CD14-positive monocyte (primary cell): ENCODE measurements at regions not wholly inside any gene's neighbourhood (a gene's known extent, or its start where the extent isn't known, plus 50 kb on each side); places are given as distances from the start of the nearest gene placed in this dataset.

Experiments used
- DNase-seq, 3 donors: peaks; one replicate each; pipeline ENCODE4 v3.0.0-alpha.2; 2011 to 2022
- H2AFZ ChIP-seq: 2 replicates; pipeline ENCODE4 v1.6.0; 2012; ENCODE audit warnings: mild to moderate bottlenecking, low read depth, low read length, inconsistent platforms; ENCODE audit not compliant: insufficient read depth, poor library complexity, severe bottlenecking
- H3K27ac ChIP-seq, 2 donors: 1 replicate in 1 of 2; 2 replicates in 1 of 2; pipeline ENCODE4 v1.5.1; 2012 to 2013; ENCODE audit warnings: low read length in 2 of 2, control low read depth in 1 of 2, inconsistent platforms in 1 of 2, low read depth in 1 of 2, mild to moderate bottlenecking in 1 of 2
- H3K27me3 ChIP-seq, 2 donors: one replicate each; pipeline versions ENCODE4 v1.6.0 to v1.6.1; 2011 to 2013; ENCODE audit warnings: low read length in 2 of 2; ENCODE audit not compliant: control insufficient read depth in 2 of 2, insufficient read depth in 2 of 2
- H3K36me3 ChIP-seq, 2 donors: replicated peaks in 1 of 2; 1 replicate in 1 of 2; 2 replicates in 1 of 2; pipeline versions ENCODE4 v1.5.1 to v1.6.1; 2012 to 2013; ENCODE audit warnings: low read length in 2 of 2, control low read depth in 1 of 2, inconsistent platforms in 1 of 2, mild to moderate bottlenecking in 1 of 2; ENCODE audit not compliant: insufficient read depth in 2 of 2, control insufficient read depth in 1 of 2
- H3K4me1 ChIP-seq, 2 donors: 1 replicate in 1 of 2; 2 replicates in 1 of 2; pipeline versions ENCODE4 v1.5.1 to v1.6.1; 2012 to 2013; ENCODE audit warnings: low read length in 2 of 2, control low read depth in 1 of 2, inconsistent platforms in 1 of 2, mild to moderate bottlenecking in 1 of 2, moderate library complexity in 1 of 2; ENCODE audit not compliant: insufficient read depth in 2 of 2, control insufficient read depth in 1 of 2
- H3K4me2 ChIP-seq: replicated peaks from 2 replicates; pipeline ENCODE3; 2012; ENCODE audit warnings: low read length, moderate library complexity, mild to moderate bottlenecking; ENCODE audit not compliant: poor library complexity, severe bottlenecking; ENCODE audit errors: extremely low read depth
- H3K4me3 ChIP-seq, 3 experiments: fragments of 200-600 bp in 1 of 3; sonication (generic) in 1 of 3; replicated peaks in 1 of 3; 1 replicate in 2 of 3; 2 replicates in 1 of 3; pipeline ENCODE4 v1.5.1; 2011 to 2013; ENCODE audit warnings: low read length in 3 of 3, mild to moderate bottlenecking in 3 of 3, control low read depth in 2 of 3, low read depth in 2 of 3, inconsistent platforms in 1 of 3, moderate library complexity in 1 of 3
- H3K79me2 ChIP-seq: 2 replicates; pipeline ENCODE4 v1.6.0; 2012; ENCODE audit warnings: mild to moderate bottlenecking, control low read depth, inconsistent platforms, low read length, moderate library complexity; ENCODE audit not compliant: insufficient read depth
- H3K9ac ChIP-seq: 2 replicates; pipeline ENCODE4 v1.6.0; 2017; ENCODE audit warnings: low read length, mild to moderate bottlenecking; ENCODE audit not compliant: insufficient read depth, poor library complexity, severe bottlenecking
- H3K9me3 ChIP-seq, 2 donors: replicated peaks in 1 of 2; 1 replicate in 1 of 2; 2 replicates in 1 of 2; pipeline versions ENCODE4 v1.5.1 to v1.6.1; 2012 to 2013; ENCODE audit warnings: low read length in 2 of 2, control low read depth in 1 of 2; ENCODE audit not compliant: control insufficient read depth in 1 of 2, insufficient read depth in 1 of 2
- H4K20me1 ChIP-seq: 2 replicates; pipeline ENCODE4 v1.6.0; 2012; ENCODE audit warnings: mild to moderate bottlenecking, low read length, control low read depth, moderate library complexity; ENCODE audit not compliant: insufficient read depth
- H3K27ac Mint-ChIP-seq, 7 donors: one replicate each; pipeline ENCODE4 v1.8.0; 2020; ENCODE audit warnings: mild to moderate bottlenecking in 7 of 7, mixed read lengths in 7 of 7, moderate library complexity in 6 of 7, inconsistent platforms in 2 of 7
- H3K27me3 Mint-ChIP-seq, 3 donors: one replicate each; pipeline ENCODE4 v1.8.0; 2021 to 2022; ENCODE audit warnings: low read depth in 3 of 3, mild to moderate bottlenecking in 3 of 3, mixed read lengths in 3 of 3, moderate library complexity in 3 of 3, inconsistent platforms in 1 of 3
- H3K36me3 Mint-ChIP-seq, 2 donors: one replicate each; pipeline ENCODE4 v1.8.0; 2020; ENCODE audit warnings: mixed read lengths in 2 of 2, inconsistent platforms in 1 of 2, mild to moderate bottlenecking in 1 of 2
- H3K4me1 Mint-ChIP-seq: one replicate; pipeline ENCODE4 v1.8.0; 2020; ENCODE audit warnings: mild to moderate bottlenecking, mixed read lengths
- H3K4me3 Mint-ChIP-seq, 2 donors: one replicate each; pipeline ENCODE4 v1.8.0; 2020; ENCODE audit warnings: mild to moderate bottlenecking in 2 of 2, mixed read lengths in 2 of 2, moderate library complexity in 1 of 2
- H3K9me3 Mint-ChIP-seq, 7 donors: one replicate each; pipeline ENCODE4 v1.8.0; 2020 to 2022; ENCODE audit warnings: mixed read lengths in 7 of 7, mild to moderate bottlenecking in 6 of 7, moderate library complexity in 6 of 7, inconsistent platforms in 2 of 7
- WGBS: methylation state at CpG from one replicate; pipeline ENCODE4 v1.1.5; 2013; ENCODE audit warnings: missing lambda C conversion rate; ENCODE audit not compliant: insufficient coverage; 5-methylcytosine and 5-hydroxymethylcytosine counted together
- intact Hi-C, 2 donors: fragments of 100-400 bp; cut with micrococcal nuclease; formaldehyde crosslinking; loops; one replicate each; pipeline versions ENCODE4 v1.15.0 to v1.15.1; 2023
- TF ChIP-seq, protein P1 (sequence below): fragments of 200-600 bp; IDR thresholded peaks from one replicate; pipeline ENCODE4 v1.8.0; 2022; ENCODE audit warnings: antibody characterized with exemption, mild to moderate bottlenecking

DNA sequence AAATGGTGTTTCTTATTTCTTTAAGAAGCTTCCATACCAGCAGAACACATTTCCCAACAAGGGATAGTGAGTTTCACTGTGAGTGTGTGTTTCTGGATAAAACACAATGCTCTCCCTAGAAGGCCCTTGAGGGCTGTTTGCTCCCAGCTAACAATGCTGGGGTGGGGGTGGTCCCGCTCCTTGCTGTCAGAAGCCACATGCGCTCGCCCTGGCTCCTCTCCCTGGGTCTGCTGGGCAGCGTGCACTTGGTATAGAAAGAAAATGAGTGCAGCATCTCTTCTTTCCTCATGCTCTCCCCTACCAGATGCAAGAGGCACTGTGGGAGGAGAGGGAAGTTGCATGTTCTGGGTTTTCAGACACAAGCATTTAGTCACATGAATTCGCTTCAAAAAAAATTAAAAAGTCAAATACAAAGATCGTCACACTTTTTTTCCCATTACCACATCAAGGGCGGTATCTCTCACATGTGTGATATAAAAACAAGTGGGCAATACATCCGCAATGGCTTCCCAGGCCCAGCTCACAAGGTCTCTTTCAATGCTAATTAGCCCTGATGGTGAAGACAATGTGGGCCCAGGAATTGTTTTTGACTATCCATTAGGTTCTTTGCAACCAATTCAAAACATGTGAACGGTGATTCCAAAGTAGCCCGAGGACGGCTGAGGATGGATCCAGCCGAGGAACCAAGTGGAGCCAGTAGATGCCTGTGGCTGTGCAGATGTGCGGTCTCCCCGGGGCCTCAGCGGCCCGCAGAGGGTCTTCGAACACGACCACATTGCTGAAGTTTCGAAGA, 603.6 kb downstream of the IRX1 start:
- Histone ChIP-seq H3K79me2 (no peaks in the 10 kb centered on the region), H3K4me2 (no peak overlapping the region), H3K27ac (no peak overlapping the region), H3K9ac (no peak overlapping the region), H4K20me1 (no peaks in the 10 kb centered on the region), H3K4me1 (no peaks in the 10 kb centered on the region), H3K4me3 (no peak overlapping the region), H2AFZ (no peak overlapping the region), H3K27me3 (no peaks in the 10 kb centered on the region), H3K9me3 (peaks cover 0 to 3% of the 10 kb centered on the region in 2 donors), H3K36me3 (no peaks in the 10 kb centered on the region)
- no peak overlapping the region for H3K4me3 Mint-ChIP-seq
- DNase-seq: no peak
- no peaks in the 10 kb centered on the region for H3K36me3 Mint-ChIP-seq
- peaks cover 0 to 3% (median 0%) of the 10 kb centered on the region in 3 donors for H3K27me3 Mint-ChIP-seq
- 81% methylated on average over 11 of the region's 19 CpGs for WGBS
- no peaks in the 10 kb centered on the region for H3K4me1 Mint-ChIP-seq
- H3K27ac Mint-ChIP-seq: peak overlapping the region in 1 of 7 donors; percentile 42
- TF ChIP-seq, protein P1, sequence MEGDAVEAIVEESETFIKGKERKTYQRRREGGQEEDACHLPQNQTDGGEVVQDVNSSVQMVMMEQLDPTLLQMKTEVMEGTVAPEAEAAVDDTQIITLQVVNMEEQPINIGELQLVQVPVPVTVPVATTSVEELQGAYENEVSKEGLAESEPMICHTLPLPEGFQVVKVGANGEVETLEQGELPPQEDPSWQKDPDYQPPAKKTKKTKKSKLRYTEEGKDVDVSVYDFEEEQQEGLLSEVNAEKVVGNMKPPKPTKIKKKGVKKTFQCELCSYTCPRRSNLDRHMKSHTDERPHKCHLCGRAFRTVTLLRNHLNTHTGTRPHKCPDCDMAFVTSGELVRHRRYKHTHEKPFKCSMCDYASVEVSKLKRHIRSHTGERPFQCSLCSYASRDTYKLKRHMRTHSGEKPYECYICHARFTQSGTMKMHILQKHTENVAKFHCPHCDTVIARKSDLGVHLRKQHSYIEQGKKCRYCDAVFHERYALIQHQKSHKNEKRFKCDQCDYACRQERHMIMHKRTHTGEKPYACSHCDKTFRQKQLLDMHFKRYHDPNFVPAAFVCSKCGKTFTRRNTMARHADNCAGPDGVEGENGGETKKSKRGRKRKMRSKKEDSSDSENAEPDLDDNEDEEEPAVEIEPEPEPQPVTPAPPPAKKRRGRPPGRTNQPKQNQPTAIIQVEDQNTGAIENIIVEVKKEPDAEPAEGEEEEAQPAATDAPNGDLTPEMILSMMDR: no peak
- H3K9me3 Mint-ChIP-seq: peaks cover 0 to 11% (median 6%) of the 10 kb centered on the region in 7 donors
- intact Hi-C loops: no loop called here

DNA sequence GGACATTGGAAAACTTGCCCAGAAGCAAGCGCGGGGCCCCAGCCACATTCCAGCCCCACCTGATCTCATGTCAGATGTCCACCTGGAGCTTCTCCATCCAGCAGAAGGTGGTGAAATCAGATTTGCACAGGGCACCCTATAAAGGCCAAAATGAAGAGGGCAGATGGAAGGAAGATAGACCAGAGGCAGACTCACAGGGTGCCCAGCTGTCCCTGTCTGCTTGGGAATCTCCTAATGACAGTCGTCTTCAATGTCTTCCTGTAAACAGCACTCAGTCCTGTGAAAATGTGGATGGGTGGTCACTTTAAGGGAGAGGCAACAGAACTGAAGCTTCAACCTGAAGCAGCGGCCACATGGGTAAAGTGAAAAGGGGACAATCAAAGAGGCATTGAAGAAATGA, 607.5 kb downstream of the IRX1 start:
- no peaks in the 10 kb centered on the region for H3K27me3 ChIP-seq
- H3K4me1 ChIP-seq: no peaks in the 10 kb centered on the region
- no peaks in the 10 kb centered on the region for H3K36me3 ChIP-seq
- peaks cover 0 to 6% of the 10 kb centered on the region in 2 donors for H3K9me3 ChIP-seq
- TF ChIP-seq, protein P1: no peak
- peaks cover 0 to 13% (median 8%) of the 10 kb centered on the region in 7 donors for H3K9me3 Mint-ChIP-seq
- H2AFZ ChIP-seq: no peak overlapping the region
- no peaks in the 10 kb centered on the region for H3K36me3 Mint-ChIP-seq
- H3K27ac Mint-ChIP-seq: peak overlapping the region in 1 of 7 donors; percentile 36
- no peaks in the 10 kb centered on the region for H3K79me2 ChIP-seq
- peaks cover 0 to under 1% (median 0%) of the 10 kb centered on the region in 3 donors for H3K27me3 Mint-ChIP-seq
- no peak overlapping the region for H3K4me3 ChIP-seq
- H3K4me1 Mint-ChIP-seq: no peaks in the 10 kb centered on the region
- H3K4me2 ChIP-seq: no peak overlapping the region
- H3K9ac ChIP-seq: no peak overlapping the region
- no peak overlapping the region for H3K27ac ChIP-seq
- H4K20me1 ChIP-seq: no peaks in the 10 kb centered on the region
- H3K4me3 Mint-ChIP-seq: no peak overlapping the region
- 96% methylated on average over 3 of the region's 4 CpGs for WGBS
- intact Hi-C loops: no loop called here
- no peak for DNase-seq
